Trophoblast cell (in vitro differentiated cells and primary cell): ENCODE measurements at regions not wholly inside any gene's neighbourhood (a gene's known extent, or its start where the extent isn't known, plus 50 kb on each side); places are given as distances from the start of the nearest gene placed in this dataset.
"Not testable (repeated sequence)": the region's sequence is repeated elsewhere in the genome, so short reads cannot be mapped to it uniquely, and the experiment has no call there.

ENCODE experiments used
- DNase-seq, 2 donors: peaks; one replicate each; pipeline ENCODE4 v3.0.0-alpha.2; 2016
- H2AFZ ChIP-seq: 2 replicates; pipeline ENCODE4 v1.6.1; 2013; ENCODE audit warnings: low read length, moderate library complexity, mild to moderate bottlenecking; ENCODE audit not compliant: insufficient read depth, poor library complexity
- H2AK5ac ChIP-seq: 2 replicates; pipeline ENCODE4 v1.6.1; 2013; ENCODE audit warnings: mild to moderate bottlenecking, low read length
- H2BK120ac ChIP-seq: 2 replicates; pipeline ENCODE4 v1.6.1; 2013; ENCODE audit warnings: low read length, mild to moderate bottlenecking, moderate library complexity; ENCODE audit not compliant: insufficient read depth, poor library complexity
- H2BK12ac ChIP-seq: 2 replicates; pipeline ENCODE4 v1.6.1; 2013; ENCODE audit warnings: mild to moderate bottlenecking, low read length, moderate library complexity
- H2BK5ac ChIP-seq: 2 replicates; pipeline ENCODE4 v1.6.1; 2013; ENCODE audit warnings: low read length, low read depth, moderate library complexity, mild to moderate bottlenecking; ENCODE audit not compliant: poor library complexity
- H3K14ac ChIP-seq: 2 replicates; pipeline ENCODE4 v1.6.1; 2013; ENCODE audit warnings: mild to moderate bottlenecking, low read length
- H3K18ac ChIP-seq: 2 replicates; pipeline ENCODE4 v1.6.1; 2013; ENCODE audit warnings: mild to moderate bottlenecking, low read length
- H3K23ac ChIP-seq: 2 replicates; pipeline ENCODE4 v1.6.1; 2013; ENCODE audit warnings: low read length
- H3K27ac ChIP-seq: 2 replicates; pipeline ENCODE4 v1.5.1; 2013; ENCODE audit warnings: low read depth, mild to moderate bottlenecking, inconsistent platforms, low read length, moderate library complexity
- H3K27me3 ChIP-seq: 2 replicates; pipeline ENCODE4 v1.6.1; 2013; ENCODE audit warnings: inconsistent platforms, mild to moderate bottlenecking, low read length, moderate library complexity; ENCODE audit not compliant: insufficient read depth
- H3K36me3 ChIP-seq, 2 experiments: 1 replicate in 1 of 2; 2 replicates in 1 of 2; pipeline ENCODE4 v1.6.1; 2013; ENCODE audit warnings: low read length in 2 of 2, mild to moderate bottlenecking in 2 of 2, moderate library complexity in 1 of 2; ENCODE audit not compliant: insufficient read depth in 2 of 2, control insufficient read depth in 1 of 2
- H3K4ac ChIP-seq: 2 replicates; pipeline ENCODE4 v1.6.1; 2013; ENCODE audit warnings: low read depth, mild to moderate bottlenecking, low read length, moderate library complexity
- H3K4me1 ChIP-seq, 2 experiments: 1 replicate in 1 of 2; 2 replicates in 1 of 2; pipeline ENCODE4 v1.6.1; 2013; ENCODE audit warnings: low read length in 2 of 2, mild to moderate bottlenecking in 2 of 2, moderate library complexity in 1 of 2; ENCODE audit not compliant: insufficient read depth in 2 of 2, control insufficient read depth in 1 of 2
- H3K4me2 ChIP-seq: 2 replicates; pipeline ENCODE4 v1.6.1; 2013; ENCODE audit warnings: inconsistent platforms, mild to moderate bottlenecking, low read length, moderate library complexity
- H3K4me3 ChIP-seq: 2 replicates; pipeline ENCODE4 v1.5.1; 2013; ENCODE audit warnings: mild to moderate bottlenecking, low read depth, low read length, inconsistent platforms
- H3K79me1 ChIP-seq: one replicate; pipeline ENCODE4 v1.6.1; 2013; ENCODE audit warnings: low read length
- H3K79me2 ChIP-seq: 2 replicates; pipeline ENCODE4 v1.6.1; 2013; ENCODE audit warnings: low read length, mild to moderate bottlenecking; ENCODE audit not compliant: control insufficient read depth, insufficient read depth, poor library complexity
- H3K9ac ChIP-seq: 2 replicates; pipeline ENCODE4 v1.6.1; 2013; ENCODE audit warnings: mild to moderate bottlenecking, low read length
- H3K9me3 ChIP-seq: 2 replicates; pipeline ENCODE4 v1.6.1; 2013; ENCODE audit warnings: low read depth, mild to moderate bottlenecking, control low read depth, inconsistent platforms, low read length; ENCODE audit not compliant: insufficient read depth
- H4K12ac ChIP-seq: 2 replicates; pipeline ENCODE4 v1.6.1; 2013; ENCODE audit warnings: low read depth, mild to moderate bottlenecking, low read length, moderate library complexity
- H4K8ac ChIP-seq: 2 replicates; pipeline ENCODE4 v1.6.1; 2013; ENCODE audit warnings: low read depth, mild to moderate bottlenecking, low read length, moderate library complexity
- H4K91ac ChIP-seq: one replicate; pipeline ENCODE4 v1.6.1; 2013; ENCODE audit warnings: low read depth, mild to moderate bottlenecking, low read length, moderate library complexity
- WGBS: extraction: QIAGEN DNeasy Blood & Tissue Kit; methylation state at CpG from one replicate; pipeline ENCODE4 v1.1.7; 2013; ENCODE audit warnings: missing lambda C conversion rate; ENCODE audit not compliant: insufficient read length, insufficient coverage; ENCODE audit errors: extremely low coverage; 5-methylcytosine and 5-hydroxymethylcytosine counted together

DNA sequence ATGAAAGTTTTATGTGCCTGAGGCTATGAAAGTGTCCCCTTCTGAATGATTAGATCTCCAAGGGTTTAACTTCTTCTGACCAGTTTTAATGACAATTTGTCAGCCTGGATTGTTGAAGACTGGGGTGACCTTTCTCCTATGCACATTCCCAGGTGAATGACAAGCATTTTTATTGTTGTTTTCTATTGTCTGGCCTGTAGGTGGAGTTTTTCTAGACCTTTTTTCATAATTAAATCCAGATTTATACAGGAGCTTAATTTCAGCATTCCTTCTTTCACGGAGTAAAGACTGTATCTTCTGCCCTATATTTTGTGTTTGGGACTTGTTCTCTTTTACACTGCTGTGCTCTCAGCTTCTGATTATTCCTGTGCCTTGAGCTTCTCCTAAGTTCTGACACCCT, 125.0 kb upstream of the FAR2 start:
- Histone ChIP-seq H4K91ac (no peak overlapping the region), H2BK5ac (no peak overlapping the region), H3K4me3 (no peak overlapping the region), H3K79me2 (no peaks in the 10 kb centered on the region), H3K4me1 (no peaks in the 10 kb centered on the region), H2BK12ac (no peak overlapping the region), H3K9ac (no peak overlapping the region), H4K12ac (no peak overlapping the region), H2BK120ac (no peak overlapping the region), H4K8ac (no peak overlapping the region), H2AK5ac (no peak overlapping the region), H3K23ac (no peak overlapping the region), H2AFZ (no peak overlapping the region), H3K4me2 (no peak overlapping the region), H3K9me3 (no peaks in the 10 kb centered on the region), H3K18ac (no peak overlapping the region), H3K36me3 (no peaks in the 10 kb centered on the region), H3K27me3 (no peaks in the 10 kb centered on the region), H3K14ac (no peak overlapping the region), H3K27ac (no peak overlapping the region), H3K4ac (no peak overlapping the region), H3K79me1 (no peaks in the 10 kb centered on the region)
- no peak for DNase-seq
- no CpG with 5 or more reads among the region's 1 CpG for WGBS

DNA sequence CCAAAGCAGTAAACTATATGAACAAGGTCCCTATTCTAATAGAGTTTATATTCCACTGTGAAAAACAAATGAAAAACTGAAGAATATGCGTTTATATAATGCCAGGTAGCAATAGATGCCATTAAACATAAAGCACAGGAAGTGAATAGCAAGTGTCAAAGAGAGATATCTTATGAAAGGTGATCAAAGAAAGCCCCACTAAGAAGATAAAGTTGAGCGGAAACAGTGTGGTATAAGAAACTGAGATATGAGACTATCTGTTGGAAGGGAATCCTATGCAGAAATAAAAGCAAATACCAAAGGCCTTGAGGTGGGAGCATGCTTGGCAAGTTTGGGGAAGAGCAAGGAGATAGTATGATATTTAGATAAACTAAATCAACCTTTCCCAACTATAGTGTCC, 123.1 kb upstream of the FAR2 start:
- Histone ChIP-seq H3K14ac (no peak overlapping the region), H3K18ac (no peak overlapping the region), H3K9me3 (no peaks in the 10 kb centered on the region), H2BK120ac (no peak overlapping the region), H2AK5ac (no peak overlapping the region), H3K36me3 (no peaks in the 10 kb centered on the region), H3K79me1 (no peaks in the 10 kb centered on the region), H3K4me1 (no peaks in the 10 kb centered on the region), H2BK12ac (no peak overlapping the region), H3K4me3 (no peak overlapping the region), H3K9ac (no peak overlapping the region), H4K8ac (no peak overlapping the region), H3K79me2 (no peaks in the 10 kb centered on the region), H3K23ac (no peak overlapping the region), H4K12ac (no peak overlapping the region), H3K4ac (no peak overlapping the region), H3K4me2 (no peak overlapping the region), H2AFZ (no peak overlapping the region), H3K27me3 (no peaks in the 10 kb centered on the region), H3K27ac (no peak overlapping the region), H2BK5ac (no peak overlapping the region), H4K91ac (no peak overlapping the region)
- WGBS = no CpG with 5 or more reads among the region's 2 CpGs
- no peak for DNase-seq

DNA sequence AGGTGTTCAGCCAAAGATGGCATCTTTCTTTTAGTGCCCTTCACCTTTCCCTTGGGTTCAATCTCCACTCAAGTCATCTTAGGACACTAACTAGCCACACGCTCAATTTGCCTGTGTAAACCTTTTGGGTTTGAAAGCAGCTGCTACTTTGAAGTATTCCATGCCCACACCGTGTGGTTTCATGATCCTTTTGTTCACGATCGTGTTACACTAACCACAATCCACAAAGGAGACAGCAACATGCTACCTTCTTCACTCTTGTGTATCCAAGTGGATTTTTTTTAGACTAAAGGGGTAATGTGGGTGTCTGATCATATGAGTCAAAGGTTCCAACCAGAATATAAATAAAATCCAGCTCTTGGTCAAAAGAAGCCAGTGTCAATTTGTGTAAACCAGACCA, 122.7 kb upstream of the FAR2 start:
- Histone ChIP-seq H3K4me3 (no peak overlapping the region), H3K4me1 (no peaks in the 10 kb centered on the region), H3K9ac (no peak overlapping the region), H3K4ac (no peak overlapping the region), H3K23ac (no peak overlapping the region), H3K79me2 (no peaks in the 10 kb centered on the region), H3K36me3 (no peaks in the 10 kb centered on the region), H2BK5ac (no peak overlapping the region), H2BK120ac (no peak overlapping the region), H4K91ac (no peak overlapping the region), H3K9me3 (no peaks in the 10 kb centered on the region), H3K79me1 (no peaks in the 10 kb centered on the region), H3K4me2 (no peak overlapping the region), H4K8ac (no peak overlapping the region), H3K27me3 (no peaks in the 10 kb centered on the region), H3K14ac (no peak overlapping the region), H3K18ac (no peak overlapping the region), H3K27ac (no peak overlapping the region), H4K12ac (no peak overlapping the region), H2AFZ (no peak overlapping the region), H2AK5ac (no peak overlapping the region), H2BK12ac (no peak overlapping the region)
- WGBS = no CpG with 5 or more reads among the region's 4 CpGs
- DNase-seq = no peak

DNA sequence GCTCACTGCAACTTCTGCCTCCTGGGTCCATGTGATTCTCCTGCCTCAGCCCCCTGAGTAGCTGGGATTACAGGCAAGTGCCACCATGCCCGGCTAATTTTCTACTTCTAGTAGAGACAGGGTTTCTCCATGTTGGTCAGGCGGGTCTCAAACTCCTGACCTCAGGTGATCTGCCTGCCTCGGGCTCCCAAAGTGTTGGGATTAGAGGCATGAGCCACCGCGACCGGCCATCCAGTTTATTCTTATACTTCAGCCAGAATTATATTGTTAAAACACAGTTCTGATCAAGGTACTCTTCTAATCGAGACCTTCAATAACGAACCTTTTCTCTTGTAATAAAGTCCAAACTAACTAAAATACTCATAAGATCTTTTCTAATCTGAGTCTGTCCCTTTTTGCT, 119.6 kb upstream of the FAR2 start:
- not testable (repeated sequence) for H3K27ac ChIP-seq, H3K36me3 ChIP-seq, H3K4me3 ChIP-seq, H2BK5ac ChIP-seq, H3K4ac ChIP-seq, H3K79me2 ChIP-seq, H4K91ac ChIP-seq, H2BK12ac ChIP-seq, H3K4me2 ChIP-seq, H3K9ac ChIP-seq, H2AFZ ChIP-seq, H2BK120ac ChIP-seq, DNase-seq, H3K79me1 ChIP-seq, H3K14ac ChIP-seq, H3K23ac ChIP-seq, H3K9me3 ChIP-seq, H4K12ac ChIP-seq, H4K8ac ChIP-seq, H3K27me3 ChIP-seq, H3K4me1 ChIP-seq, H3K18ac ChIP-seq, H2AK5ac ChIP-seq
- WGBS = no CpG with 5 or more reads among the region's 8 CpGs
